Breast epithelium (tissue), 4 donors: ENCODE measurements at regions not wholly inside any gene's neighbourhood (a gene's known extent, or its start where the extent isn't known, plus 50 kb on each side); places are given as distances from the start of the nearest gene placed in this dataset.
"Not testable (repeated sequence)": the region's sequence is repeated elsewhere in the genome, so short reads cannot be mapped to it uniquely, and the experiment has no call there.

Source experiments
- DNase-seq, 2 donors: peaks; one replicate each; pipeline ENCODE4 v3.0.0-alpha.2; 2019; ENCODE audit warnings: low spot score in 2 of 2
- H3K27ac ChIP-seq, 2 donors: fragments of 200-600 bp; sonication (generic) in 1 of 2; one replicate each; pipeline ENCODE4 v1.5.1; 2016 to 2019; ENCODE audit warnings: mild to moderate bottlenecking in 1 of 2
- H3K27me3 ChIP-seq, 2 donors: fragments of 200-600 bp; sonication (generic) in 1 of 2; one replicate each; pipeline versions ENCODE4 v1.5.1 to v1.6.0; 2017 to 2019; ENCODE audit warnings: control low read depth in 1 of 2, mild to moderate bottlenecking in 1 of 2
- H3K36me3 ChIP-seq: fragments of 200-600 bp; one replicate; pipeline ENCODE4 v1.5.1; 2019
- H3K4me1 ChIP-seq, 2 donors: fragments of 200-600 bp; sonication (generic); one replicate each; pipeline ENCODE4 v1.5.1; 2016 to 2019; ENCODE audit warnings: control low read depth in 1 of 2
- H3K4me3 ChIP-seq, 3 donors: fragments of 200-600 bp; sonication (generic); 1 replicate in 2 of 3; 2 replicates in 1 of 3; pipeline ENCODE4 v1.5.1; 2016 to 2019; ENCODE audit warnings: mild to moderate bottlenecking in 3 of 3, moderate library complexity in 2 of 3
- H3K9me3 ChIP-seq, 2 donors: fragments of 200-600 bp; sonication (generic) in 1 of 2; one replicate each; pipeline ENCODE4 v1.5.1; 2016 to 2019; ENCODE audit warnings: control low read depth in 1 of 2
- POLR2A ChIP-seq: fragments of 450-650 bp; IDR thresholded peaks from one replicate; pipeline ENCODE4 v1.6.1; 2016; ENCODE audit warnings: antibody characterized with exemption, mild to moderate bottlenecking, moderate library complexity
- POLR2AphosphoS5 ChIP-seq, 3 donors: sonication (generic); formaldehyde crosslinking; IDR thresholded peaks; one replicate each; pipeline ENCODE4 v1.6.1; 2017; ENCODE audit warnings: antibody characterized with exemption in 3 of 3
- intact Hi-C: fragments of 100-400 bp; cut with DNase I; formaldehyde crosslinking; loops from one replicate; pipeline ENCODE4 v1.15.1; 2023; ENCODE audit warnings: low total_unique reads
- TF ChIP-seq, protein P1 (sequence below), 3 donors: fragments of 450-650 bp; IDR thresholded peaks; one replicate each; pipeline ENCODE4 v1.5.1; 2016 to 2017; ENCODE audit warnings: antibody characterized with exemption in 3 of 3, mild to moderate bottlenecking in 3 of 3, moderate library complexity in 3 of 3

- H3K27me3 ChIP-seq = peaks cover 0 to 11% of the 10 kb centered on the region in 2 donors
- intact Hi-C loops = no loop called here
- H3K9me3 ChIP-seq = no peaks in the 10 kb centered on the region
- H3K4me1 ChIP-seq = no peaks in the 10 kb centered on the region
- no peak overlapping the region for H3K4me3 ChIP-seq
- no peak overlapping the region for H3K27ac ChIP-seq
- TF ChIP-seq POLR2AphosphoS5 (IDR thresholded peaks at IDR 0.05) (no peak), POLR2A (no peak)
- DNase-seq = no peak
- H3K36me3 ChIP-seq = no peaks in the 10 kb centered on the region
Observed at GRCh38 chr20:48364688-48365421, 462.9 kb downstream of the PREX1 start.

DNA sequence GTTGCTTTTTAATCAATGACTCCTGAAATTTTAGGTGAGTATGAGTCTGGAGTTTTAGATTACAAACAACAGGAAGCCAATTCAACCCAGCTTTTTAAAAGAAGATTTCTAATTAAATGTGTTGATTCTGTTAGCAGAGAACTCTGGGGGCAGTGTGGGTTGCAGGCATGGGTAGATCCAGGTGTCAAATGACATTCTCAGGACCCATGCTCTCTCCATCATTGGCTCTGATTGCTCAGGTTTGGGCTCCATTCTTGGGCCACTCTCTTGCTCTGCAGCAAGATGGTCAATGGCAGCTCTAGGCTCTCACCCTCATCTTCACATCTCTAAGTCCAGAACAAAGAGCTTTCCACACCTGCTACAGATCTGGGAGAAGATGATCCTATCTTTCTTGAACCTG is 463.7 kb downstream of the PREX1 start:
- no peaks in the 10 kb centered on the region for H3K9me3 ChIP-seq
- H3K4me1 ChIP-seq = no peaks in the 10 kb centered on the region
- TF ChIP-seq, protein P1, sequence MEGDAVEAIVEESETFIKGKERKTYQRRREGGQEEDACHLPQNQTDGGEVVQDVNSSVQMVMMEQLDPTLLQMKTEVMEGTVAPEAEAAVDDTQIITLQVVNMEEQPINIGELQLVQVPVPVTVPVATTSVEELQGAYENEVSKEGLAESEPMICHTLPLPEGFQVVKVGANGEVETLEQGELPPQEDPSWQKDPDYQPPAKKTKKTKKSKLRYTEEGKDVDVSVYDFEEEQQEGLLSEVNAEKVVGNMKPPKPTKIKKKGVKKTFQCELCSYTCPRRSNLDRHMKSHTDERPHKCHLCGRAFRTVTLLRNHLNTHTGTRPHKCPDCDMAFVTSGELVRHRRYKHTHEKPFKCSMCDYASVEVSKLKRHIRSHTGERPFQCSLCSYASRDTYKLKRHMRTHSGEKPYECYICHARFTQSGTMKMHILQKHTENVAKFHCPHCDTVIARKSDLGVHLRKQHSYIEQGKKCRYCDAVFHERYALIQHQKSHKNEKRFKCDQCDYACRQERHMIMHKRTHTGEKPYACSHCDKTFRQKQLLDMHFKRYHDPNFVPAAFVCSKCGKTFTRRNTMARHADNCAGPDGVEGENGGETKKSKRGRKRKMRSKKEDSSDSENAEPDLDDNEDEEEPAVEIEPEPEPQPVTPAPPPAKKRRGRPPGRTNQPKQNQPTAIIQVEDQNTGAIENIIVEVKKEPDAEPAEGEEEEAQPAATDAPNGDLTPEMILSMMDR (IDR thresholded peaks at IDR 0.05) = no peak
- no peak for TF ChIP-seq POLR2AphosphoS5 (IDR thresholded peaks at IDR 0.05)
- H3K27ac ChIP-seq = no peak overlapping the region
- no peak overlapping the region for H3K4me3 ChIP-seq
- intact Hi-C loops = no loop called here
- DNase-seq = no peak
- H3K27me3 ChIP-seq = peaks cover 0 to 11% of the 10 kb centered on the region in 2 donors
- H3K36me3 ChIP-seq = no peaks in the 10 kb centered on the region

GRCh38 chr20:48360342-48360975 is 467.3 kb downstream of the PREX1 start:
- TF ChIP-seq POLR2AphosphoS5 (IDR thresholded peaks at IDR 0.05) (no peak), POLR2A (no peak)
- TF ChIP-seq, protein P1 (IDR thresholded peaks at IDR 0.05) = no peak
- no peaks in the 10 kb centered on the region for H3K9me3 ChIP-seq
- no peak overlapping the region for H3K27ac ChIP-seq
- DNase-seq = no peak
- no peaks in the 10 kb centered on the region for H3K36me3 ChIP-seq
- H3K27me3 ChIP-seq = peaks cover 0 to 4% of the 10 kb centered on the region in 2 donors
- no peak overlapping the region for H3K4me3 ChIP-seq
- intact Hi-C loops = no loop called here
- no peaks in the 10 kb centered on the region for H3K4me1 ChIP-seq

GRCh38 chr20:48359692-48360341 is 468.0 kb downstream of the PREX1 start:
- DNase-seq = no peak
- no peaks in the 10 kb centered on the region for H3K4me1 ChIP-seq
- no peak overlapping the region for H3K27ac ChIP-seq
- no peaks in the 10 kb centered on the region for H3K27me3 ChIP-seq
- intact Hi-C loops = no loop called here
- H3K4me3 ChIP-seq = no peak overlapping the region
- TF ChIP-seq, protein P1 (IDR thresholded peaks at IDR 0.05) = no peak
- TF ChIP-seq POLR2AphosphoS5 (IDR thresholded peaks at IDR 0.05) (no peak), POLR2A (no peak)
- no peaks in the 10 kb centered on the region for H3K9me3 ChIP-seq
- H3K36me3 ChIP-seq = no peaks in the 10 kb centered on the region

- H3K36me3 ChIP-seq, H3K27me3 ChIP-seq, H3K4me1 ChIP-seq, H3K27ac ChIP-seq, DNase-seq, H3K9me3 ChIP-seq, intact Hi-C loops, H3K4me3 ChIP-seq: not testable (repeated sequence)
Observed at GRCh38 chr20:48359055-48359390, 468.8 kb downstream of the PREX1 start.
